K562 (cell line): ENCODE measurements at regions not wholly inside any gene's neighbourhood (a gene's known extent, or its start where the extent isn't known, plus 50 kb on each side); places are given as distances from the start of the nearest gene placed in this dataset.

ENCODE experiments used
- CLOCK ChIP-seq: fragments of 250-450 bp; sonication (Bioruptor Pico); IDR thresholded peaks from 2 replicates; pipeline ENCODE4 v1.4.0; 2020; ENCODE audit warnings: mild to moderate bottlenecking, moderate library complexity, borderline replicate concordance
- CXXC5 ChIP-seq: fragments of 250-450 bp; sonication (Bioruptor Pico); IDR thresholded peaks from 2 replicates; pipeline ENCODE4 v1.8.0; 2022; ENCODE audit warnings: inconsistent platforms, mild to moderate bottlenecking, moderate library complexity
- EP300 ChIP-seq: IDR thresholded peaks from 2 replicates; pipeline ENCODE4 v1.6.1; 2012; ENCODE audit warnings: low read length, improper control_type of control experiment
- NFE2L1 ChIP-seq: fragments of 450-650 bp; IDR thresholded peaks from 2 replicates; pipeline ENCODE4 v1.6.1; 2016; ENCODE audit warnings: missing genetic modification characterization, low read depth, mild to moderate bottlenecking, missing compliant biosample characterization, moderate library complexity, borderline replicate concordance
- NFYB ChIP-seq: IDR thresholded peaks from 2 replicates; pipeline ENCODE4 v1.6.1; 2011; ENCODE audit warnings: mild to moderate bottlenecking, moderate library complexity; ENCODE audit not compliant: insufficient read length; ENCODE audit errors: extremely low read depth
- RBM25 ChIP-seq: fragments of 200-400 bp; formaldehyde crosslinking; IDR thresholded peaks from 2 replicates; pipeline ENCODE4 v1.6.1; 2018; ENCODE audit warnings: low read length, low read depth, moderate library complexity; ENCODE audit not compliant: severe bottlenecking
- RUNX1 ChIP-seq: sonication (generic); IDR thresholded peaks from 2 replicates; pipeline ENCODE4 v1.6.1; 2016; ENCODE audit warnings: antibody characterized with exemption, low read depth
- TCF7 ChIP-seq: sonication (generic); IDR thresholded peaks from 2 replicates; pipeline ENCODE4 v1.6.1; 2016; ENCODE audit warnings: antibody characterized with exemption, borderline replicate concordance
- ZMIZ1 ChIP-seq, 2 experiments: fragments of 150-350 bp in 1 of 2; IDR thresholded peaks; 2 replicates each; pipeline ENCODE4 v1.6.1; 2012 to 2016; ENCODE audit warnings: low read depth in 2 of 2, low read length in 2 of 2, mild to moderate bottlenecking in 1 of 2, moderate library complexity in 1 of 2

- TF ChIP-seq TCF7 (no peak), RUNX1 (no peak), CXXC5 (CRISPR knock-in tag) (no peak), EP300 (no peak), NFE2L1 (tag) (no peak), ZMIZ1 (IDR thresholded peaks at IDR 0.05; ENCODE audit: low read depth in 2 of 2, low read length in 2 of 2) (no peak), NFYB (no peak), CLOCK (CRISPR knock-in tag) (no peak), RBM25 (no peak)
Measured at GRCh38 chr5:71865665-71866320, 146.7 kb downstream of the CARTPT start (continued).
